GM21576 (cell line): ENCODE measurements at regions not wholly inside any gene's neighbourhood (a gene's known extent, or its start where the extent isn't known, plus 50 kb on each side); places are given as distances from the start of the nearest gene placed in this dataset.

Source experiments
- ATAC-seq: cut with Tn5 transposase; IDR thresholded peaks from one replicate; pipeline ENCODE4 v1.9.1; 2021; ENCODE audit warnings: mild to moderate bottlenecking, moderate library complexity; ENCODE audit not compliant: unreplicated experiment

GRCh38 chr3:55343486-55344357, 143.4 kb downstream of the WNT5A start:
- no peak for ATAC-seq

DNA sequence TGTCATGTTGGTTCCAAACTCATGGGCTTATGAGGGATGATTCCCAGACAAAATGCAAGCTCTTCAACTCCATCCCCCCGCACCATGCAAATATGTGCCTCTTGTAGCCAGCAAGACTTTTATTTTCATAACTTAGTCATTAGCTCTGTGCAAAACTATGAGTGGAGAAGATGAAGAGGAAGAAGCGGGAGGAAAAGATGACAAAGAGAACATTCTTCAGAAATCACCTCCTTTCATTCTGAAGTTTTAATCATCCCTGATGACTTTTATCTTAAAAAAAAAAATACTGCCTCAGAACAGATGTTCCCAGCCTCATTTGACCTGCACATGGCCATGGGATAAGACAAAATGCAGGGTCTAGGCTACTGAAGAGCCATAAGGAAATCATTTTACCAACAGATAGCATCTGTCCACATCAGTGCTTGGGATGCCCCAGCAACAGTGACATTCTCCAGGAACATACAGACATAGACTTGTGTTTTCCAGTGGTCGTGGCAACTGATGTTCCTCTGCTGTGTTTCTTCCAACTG, 145.5 kb downstream of the WNT5A start:
- no peak for ATAC-seq

DNA sequence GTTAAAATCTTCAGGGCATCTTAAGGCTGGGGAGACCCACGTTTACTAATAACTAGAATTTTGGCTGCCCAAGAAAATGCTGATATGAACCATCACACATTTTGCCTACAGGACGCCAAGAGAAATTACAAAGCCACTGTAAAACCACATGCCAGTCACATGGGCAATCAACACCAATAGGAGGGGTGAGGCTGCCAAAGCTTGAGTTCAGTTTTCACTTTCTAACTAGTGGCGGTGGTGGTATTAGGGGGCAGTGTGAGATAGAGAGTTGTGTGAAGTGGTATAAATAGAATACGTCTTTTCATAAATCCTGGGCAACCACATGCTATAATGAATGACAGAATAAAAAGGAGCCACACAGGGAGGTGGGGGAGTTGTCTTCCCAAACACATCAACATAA, 147.3 kb downstream of the WNT5A start:
- ATAC-seq, result no peak

GRCh38 chr3:55339390-55339789, 147.7 kb downstream of the WNT5A start:
- ATAC-seq, result no peak

GRCh38 chr3:55337641-55338180, 149.4 kb downstream of the WNT5A start:
- ATAC-seq, result no peak

DNA sequence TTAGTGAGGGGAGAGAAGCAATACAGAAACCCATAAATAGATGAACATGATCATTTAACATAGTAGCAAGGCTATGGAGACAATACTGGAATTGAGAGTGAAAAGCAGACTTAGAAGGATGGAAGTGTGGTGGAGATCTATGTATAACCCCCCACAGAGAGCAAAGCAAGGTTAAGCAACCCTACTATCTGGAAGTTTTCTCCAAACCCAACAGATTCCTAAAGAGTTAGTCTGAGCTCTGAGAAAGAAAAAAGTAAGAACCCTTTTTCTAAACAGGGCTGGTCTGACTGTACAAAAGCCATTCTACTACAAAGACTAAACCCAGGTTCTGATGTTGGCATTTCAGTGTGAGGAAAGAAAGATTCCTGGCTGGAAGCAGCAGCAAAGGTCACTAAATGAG, 153.2 kb downstream of the WNT5A start:
- ATAC-seq, result no peak

DNA sequence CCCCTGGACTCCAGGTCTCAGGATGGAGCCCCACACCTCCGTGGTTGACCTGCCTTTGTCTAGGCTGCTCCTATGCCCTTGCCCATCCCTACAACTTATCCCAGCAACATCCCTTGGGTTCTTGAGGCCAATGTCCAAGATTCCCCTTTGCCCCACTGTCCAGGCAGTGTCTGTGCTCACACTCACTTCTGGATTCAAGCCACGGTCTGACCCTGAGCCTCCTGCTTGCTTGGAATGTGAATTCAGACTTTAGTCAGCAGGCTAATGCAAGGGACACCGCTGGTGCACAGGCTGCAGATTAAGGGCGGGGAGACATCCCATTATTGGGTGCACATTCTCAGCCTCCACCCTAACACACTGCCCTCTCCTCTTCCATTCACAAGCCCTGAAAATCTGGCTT, 154.1 kb downstream of the WNT5A start:
- no peak for ATAC-seq

- no peak for ATAC-seq
Measured at GRCh38 chr3:55332176-55332575, 154.9 kb downstream of the WNT5A start.

DNA sequence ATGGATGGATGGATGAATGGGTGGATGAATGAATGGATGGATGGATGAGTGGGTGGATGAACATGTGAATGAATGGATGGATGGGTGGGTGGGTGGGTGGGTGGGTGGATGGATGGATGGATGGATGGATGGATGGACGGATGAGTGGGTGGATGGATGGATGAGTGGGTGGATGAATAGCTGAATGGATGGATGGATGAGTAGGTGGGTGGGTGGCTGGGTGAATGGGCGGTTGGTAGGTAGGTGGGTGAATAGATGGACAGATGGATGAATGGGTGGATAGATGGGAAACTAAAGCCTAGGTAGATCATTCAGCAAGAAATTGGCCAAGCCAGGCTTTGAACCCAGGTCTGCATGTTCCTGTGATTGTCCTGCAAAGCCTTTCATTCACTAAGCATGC, 155.6 kb downstream of the WNT5A start:
- ATAC-seq, result no peak

DNA sequence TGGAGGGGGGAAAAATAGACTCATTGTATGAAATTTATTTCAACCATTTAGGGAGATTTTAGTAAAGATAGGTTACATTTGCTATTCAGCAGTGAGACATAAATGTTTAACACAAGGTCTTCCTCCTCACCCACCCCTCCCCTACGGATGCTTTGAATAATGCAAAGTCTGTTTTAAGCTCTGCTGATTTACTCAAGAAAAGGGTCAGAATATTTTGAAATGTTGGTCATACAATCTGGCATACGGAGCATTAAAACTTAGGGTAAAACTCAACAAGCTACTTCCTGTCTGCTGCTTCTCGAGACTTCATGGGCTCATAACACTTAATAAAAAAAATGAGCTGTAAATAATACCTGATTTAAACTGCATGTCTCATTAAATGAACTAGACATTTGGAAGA, 156.3 kb downstream of the WNT5A start:
- no peak for ATAC-seq

DNA sequence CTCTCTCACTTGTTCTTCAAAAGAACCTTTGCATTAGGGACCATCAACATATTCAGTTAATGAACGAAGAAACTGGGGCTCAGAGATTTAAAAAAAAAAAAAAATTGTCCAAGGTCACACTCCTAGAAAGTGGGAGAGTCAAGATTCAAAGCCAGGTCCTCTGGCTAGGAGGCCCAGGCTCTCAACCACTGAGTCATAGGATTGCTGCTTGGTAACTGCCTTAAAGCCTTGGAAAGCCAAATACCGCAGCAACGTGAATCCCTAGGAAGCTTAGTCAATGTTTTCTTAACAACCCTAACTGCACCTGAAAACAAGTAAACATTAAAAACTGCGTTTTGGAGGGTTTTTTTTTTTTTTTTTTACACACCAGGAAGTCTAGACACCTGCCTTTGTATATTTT, 156.8 kb downstream of the WNT5A start:
- ATAC-seq, result no peak

- no peak for ATAC-seq
Measured at GRCh38 chr3:55329849-55330248, 157.3 kb downstream of the WNT5A start.

DNA sequence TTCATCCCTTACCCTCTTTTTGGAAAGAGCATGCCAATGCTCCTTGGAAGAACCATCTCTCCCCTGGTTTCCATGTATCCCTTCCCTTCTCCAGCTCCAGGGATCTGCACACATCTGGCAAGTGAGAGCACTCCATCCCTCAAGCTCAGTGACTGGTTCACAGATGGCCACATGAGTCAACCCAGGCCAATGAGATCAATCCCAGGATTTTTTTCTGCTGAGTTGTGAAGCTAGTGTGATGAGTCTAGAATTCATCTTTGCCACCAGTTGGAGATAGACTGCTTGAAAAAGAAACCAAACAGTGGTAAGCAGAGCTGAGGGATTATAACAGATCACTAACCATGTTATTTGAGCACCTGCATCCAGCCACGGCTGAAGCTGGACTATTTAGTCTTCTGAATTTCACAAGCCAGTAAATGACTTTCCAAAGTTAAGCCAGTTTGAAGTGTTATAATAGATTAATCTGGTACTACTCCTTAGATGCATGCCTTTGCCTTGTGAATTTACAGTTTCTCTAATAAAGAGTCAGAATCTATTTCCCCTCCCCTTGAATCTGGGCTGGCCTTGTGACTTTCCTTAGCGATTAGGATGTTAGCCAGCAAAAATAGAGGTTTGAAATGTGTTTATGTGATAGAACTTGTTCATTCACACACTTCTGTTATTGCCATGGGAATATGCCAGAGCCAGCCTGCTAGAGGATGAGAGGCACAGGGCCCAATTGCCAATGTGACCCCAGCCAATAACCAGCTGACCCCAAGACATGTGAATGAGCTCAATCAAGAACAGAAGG, 159.8 kb downstream of the WNT5A start:
- ATAC-seq, result no peak

- no peak for ATAC-seq
Measured at GRCh38 chr3:55322638-55323037, 164.5 kb downstream of the WNT5A start.

GRCh38 chr3:55320928-55321327, 166.2 kb downstream of the WNT5A start:
- no peak for ATAC-seq

DNA sequence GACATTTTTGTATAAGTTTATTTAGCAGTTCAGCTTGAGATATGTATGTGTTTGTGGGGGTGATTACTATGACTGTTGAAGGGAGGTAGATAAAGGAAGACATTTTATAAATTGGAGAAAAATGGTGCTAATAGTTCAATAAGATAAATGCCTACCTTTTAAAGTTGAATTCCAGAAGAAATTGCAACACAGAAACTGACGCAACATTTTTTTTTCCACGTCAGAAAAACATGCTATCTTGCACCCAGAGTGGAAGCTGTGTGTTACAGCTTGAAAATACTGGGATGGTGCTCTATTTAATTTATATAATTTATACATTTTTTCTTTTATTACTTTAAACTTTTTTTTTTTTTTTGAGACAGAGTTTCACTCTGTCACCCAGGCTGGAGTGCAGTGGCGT, 171.7 kb downstream of the WNT5A start:
- ATAC-seq, result no peak

DNA sequence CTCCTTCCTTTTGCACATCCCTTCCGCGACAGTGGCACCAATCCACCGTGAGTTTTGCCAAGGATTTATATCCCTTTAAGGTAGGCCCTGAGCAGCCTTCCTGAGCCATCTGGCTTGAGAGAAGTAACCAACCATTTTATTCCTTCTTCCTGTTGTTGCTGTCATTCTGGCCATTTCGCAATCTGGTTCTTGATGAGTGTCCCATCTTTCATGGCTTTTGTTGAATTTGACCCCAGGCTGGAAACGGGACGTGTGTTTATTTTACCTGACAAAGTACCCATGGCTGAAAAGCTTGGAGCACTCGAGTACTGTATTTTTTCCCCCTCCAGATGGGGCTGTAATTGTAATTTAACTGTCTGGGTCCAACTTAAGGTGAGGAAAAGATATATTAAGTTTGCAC, 173.4 kb downstream of the WNT5A start:
- no peak for ATAC-seq

- ATAC-seq, result no peak
Measured at GRCh38 chr3:55309336-55309735, 177.8 kb downstream of the WNT5A start.

- ATAC-seq, result no peak
Measured at GRCh38 chr3:55307622-55308021, 179.5 kb downstream of the WNT5A start.

DNA sequence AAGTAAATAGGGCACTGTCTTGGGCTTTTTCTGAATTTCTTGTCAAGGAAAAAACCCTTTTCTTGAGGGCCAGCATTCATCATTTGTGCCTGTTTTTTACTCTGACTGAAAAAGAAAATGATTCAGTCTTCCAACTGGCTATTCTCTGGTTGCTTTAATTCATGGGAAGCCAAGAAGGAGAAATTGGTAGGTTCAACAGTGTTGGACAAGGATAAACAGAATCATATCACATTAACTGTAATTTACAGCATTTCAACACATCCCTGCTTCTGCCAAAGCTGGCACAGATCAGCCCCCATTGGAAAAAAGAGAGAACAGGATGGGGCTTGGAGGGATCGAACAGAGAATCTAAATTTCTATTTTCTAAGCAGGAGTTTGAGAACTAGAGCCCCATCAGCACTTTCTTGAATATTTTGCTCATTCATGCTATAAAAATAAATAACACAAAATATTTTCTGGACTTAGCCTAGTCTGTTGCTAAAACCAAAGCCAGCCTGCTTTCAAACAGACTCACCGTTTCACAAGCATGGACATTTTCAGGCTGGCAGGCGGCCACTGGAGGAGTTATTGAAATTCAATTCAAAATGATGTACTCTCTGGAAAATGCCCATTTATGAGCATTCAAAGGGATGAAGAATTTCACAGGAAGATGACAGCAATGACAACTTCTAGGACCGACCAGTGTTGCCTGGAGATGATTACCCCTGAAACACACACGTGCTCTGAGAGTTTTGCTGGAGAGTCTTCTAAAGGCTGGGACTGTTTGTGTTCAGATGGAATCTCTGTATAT, 181.2 kb downstream of the WNT5A start:
- no peak for ATAC-seq

DNA sequence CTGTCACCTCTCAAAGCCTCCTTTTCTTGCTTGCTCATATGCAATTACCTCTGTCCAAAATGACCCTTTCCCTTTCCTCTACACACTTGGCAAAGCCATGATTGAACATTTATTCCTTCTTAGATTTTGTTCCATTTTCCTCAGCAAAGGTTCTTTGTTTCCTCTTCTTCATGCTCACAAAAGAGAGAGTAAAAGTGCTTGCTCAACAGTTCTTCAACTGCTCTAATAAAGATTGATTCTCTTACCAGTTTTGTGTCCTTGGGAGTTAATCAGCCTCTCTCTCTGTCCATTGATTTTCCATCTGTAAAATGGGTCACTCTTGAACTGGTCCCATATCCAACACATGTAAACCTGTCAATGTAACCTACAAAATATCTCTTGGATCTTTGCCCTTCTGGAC, 186.4 kb downstream of the WNT5A start:
- no peak for ATAC-seq
